Esophagus squamous epithelium (tissue), 5 donors: ENCODE measurements at regions not wholly inside any gene's neighbourhood (a gene's known extent, or its start where the extent isn't known, plus 50 kb on each side); places are given as distances from the start of the nearest gene placed in this dataset.

Source experiments
- DNase-seq: peaks from one replicate; lab custom pipeline; 2025; lab: John Stamatoyannopoulos, UW
- H3K27ac ChIP-seq, 4 donors: fragments of 200-600 bp; sonication (generic); one replicate each; pipeline ENCODE4 v1.5.1; 2016 to 2019; ENCODE audit warnings: mild to moderate bottlenecking in 1 of 4
- H3K27me3 ChIP-seq, 4 donors: fragments of 200-600 bp; sonication (generic); 1 replicate in 3 of 4; 2 replicates in 1 of 4; pipeline versions ENCODE4 v1.5.1 to v1.6.0; 2017 to 2021; ENCODE audit warnings: antibody characterized with exemption in 1 of 4
- H3K36me3 ChIP-seq, 3 donors: fragments of 200-600 bp; sonication (generic); one replicate each; pipeline ENCODE4 v1.5.1; 2016 to 2019
- H3K4me1 ChIP-seq, 3 donors: fragments of 200-600 bp; sonication (generic); one replicate each; pipeline ENCODE4 v1.5.1; 2017 to 2019
- H3K4me3 ChIP-seq, 4 donors: fragments of 200-600 bp; sonication (generic); 1 replicate in 3 of 4; 2 replicates in 1 of 4; pipeline ENCODE4 v1.5.1; 2016 to 2019; ENCODE audit warnings: mild to moderate bottlenecking in 2 of 4, moderate library complexity in 1 of 4
- H3K9me3 ChIP-seq, 3 donors: fragments of 200-600 bp; sonication (generic); one replicate each; pipeline ENCODE4 v1.5.1; 2016 to 2019
- CTCF ChIP-seq, 6 experiments: fragments of 450-650 bp in 4 of 6; fragments of 200-600 bp in 2 of 6; sonication (generic) in 2 of 6; IDR thresholded peaks; one replicate each; pipeline ENCODE4 v1.5.1; 2016 to 2019; ENCODE audit warnings: antibody characterized with exemption in 6 of 6, mild to moderate bottlenecking in 4 of 6, moderate library complexity in 4 of 6
- POLR2A ChIP-seq, 4 donors: fragments of 450-650 bp; IDR thresholded peaks; one replicate each; pipeline ENCODE4 v1.6.1; 2017; ENCODE audit warnings: antibody characterized with exemption in 4 of 4, mild to moderate bottlenecking in 4 of 4, moderate library complexity in 3 of 4
- WGBS, 2 donors: methylation state at CpG; one replicate each; pipeline ENCODE4 v1.1.5; 2018; 5-methylcytosine and 5-hydroxymethylcytosine counted together
- intact Hi-C: fragments of 100-400 bp; cut with DNase I; formaldehyde crosslinking; loops from one replicate; pipeline ENCODE4 v1.15.0; 2022
- donor health status: DM: yes; HTN: yes; CAD: no.

GRCh38 chr1:183721041-183721440 is 67.9 kb upstream of the APOBEC4 start:
- Histone ChIP-seq H3K9me3 (no peaks in the 10 kb centered on the region), H3K4me1 (peaks cover 0 to 9% (median 0%) of the 10 kb centered on the region in 3 donors), H3K4me3 (no peak overlapping the region), H3K27ac (no peak overlapping the region), H3K27me3 (no peaks in the 10 kb centered on the region), H3K36me3 (no peaks in the 10 kb centered on the region)
- intact Hi-C loops: no loop called here
- DNase-seq: no peak
- no peak for TF ChIP-seq CTCF (IDR thresholded peaks at IDR 0.05)
- no peak for TF ChIP-seq POLR2A (IDR thresholded peaks at IDR 0.05)
- 39 to 72% methylated on average over 1 of the region's 1 CpG for WGBS, 2 donors

- DNase-seq: no peak
- TF ChIP-seq POLR2A (IDR thresholded peaks at IDR 0.05) (no peak), CTCF (IDR thresholded peaks at IDR 0.05) (no peak)
- no peak overlapping the region for H3K4me3 ChIP-seq
- 33 to 35% methylated on average over 3 of the region's 3 CpGs for WGBS, 2 donors
- no peak overlapping the region for H3K27ac ChIP-seq
- intact Hi-C loops: no loop called here
- H3K4me1 ChIP-seq: peaks cover 0 to 9% (median 0%) of the 10 kb centered on the region in 3 donors
- H3K27me3 ChIP-seq: no peaks in the 10 kb centered on the region
- no peaks in the 10 kb centered on the region for H3K36me3 ChIP-seq
- no peaks in the 10 kb centered on the region for H3K9me3 ChIP-seq
These were observed 66.9 kb upstream of the APOBEC4 start for GRCh38 chr1:183720028-183720427.

- WGBS, 2 donors: 54 to 73% methylated on average over 2 of the region's 2 CpGs
- no peaks in the 10 kb centered on the region for H3K36me3 ChIP-seq
- H3K4me3 ChIP-seq: no peak overlapping the region
- H3K4me1 ChIP-seq: peaks cover 0 to 9% (median 0%) of the 10 kb centered on the region in 3 donors
- DNase-seq: no peak
- no peak for TF ChIP-seq CTCF (IDR thresholded peaks at IDR 0.05)
- no peaks in the 10 kb centered on the region for H3K27me3 ChIP-seq
- intact Hi-C loops: no loop called here
- H3K9me3 ChIP-seq: no peaks in the 10 kb centered on the region
- no peak overlapping the region for H3K27ac ChIP-seq
These were observed 66.2 kb upstream of the APOBEC4 start for GRCh38 chr1:183719289-183719688.

GRCh38 chr1:183716286-183716685 is 63.2 kb upstream of the APOBEC4 start:
- TF ChIP-seq CTCF (IDR thresholded peaks at IDR 0.05) (no peak), POLR2A (IDR thresholded peaks at IDR 0.05) (no peak)
- Histone ChIP-seq H3K9me3 (no peaks in the 10 kb centered on the region), H3K36me3 (no peaks in the 10 kb centered on the region), H3K4me1 (peaks cover 0 to 9% (median 0%) of the 10 kb centered on the region in 3 donors), H3K27ac (no peak overlapping the region), H3K27me3 (no peaks in the 10 kb centered on the region), H3K4me3 (no peak overlapping the region)
- intact Hi-C loops: no loop called here
- 45 to 88% methylated on average over 1 of the region's 1 CpG for WGBS, 2 donors
- DNase-seq: no peak

GRCh38 chr1:183711741-183712361 is 58.7 kb upstream of the APOBEC4 start:
- no peak overlapping the region for H3K4me3 ChIP-seq
- H3K4me1 ChIP-seq: no peaks in the 10 kb centered on the region
- no peak overlapping the region for H3K27ac ChIP-seq
- WGBS, 2 donors: 49 to 68% methylated on average over 4 of the region's 5 CpGs
- TF ChIP-seq CTCF (IDR thresholded peaks at IDR 0.05): no peak
- TF ChIP-seq POLR2A (IDR thresholded peaks at IDR 0.05): no peak
- no peaks in the 10 kb centered on the region for H3K27me3 ChIP-seq
- H3K9me3 ChIP-seq: no peaks in the 10 kb centered on the region
- H3K36me3 ChIP-seq: no peaks in the 10 kb centered on the region
- DNase-seq: no peak
- intact Hi-C loops: no loop called here
